BLaER1 (cell line): ENCODE measurements at regions not wholly inside any gene's neighbourhood (a gene's known extent, or its start where the extent isn't known, plus 50 kb on each side); places are given as distances from the start of the nearest gene placed in this dataset.

Experiments
- H3K27ac ChIP-seq: shearing (Covaris generic); formaldehyde crosslinking; 2 replicates; pipeline ENCODE4 v1.8.1; 2022
- H3K27me3 ChIP-seq: shearing (Covaris generic); formaldehyde crosslinking; 2 replicates; pipeline ENCODE4 v1.8.1; 2022
- H3K36me3 ChIP-seq: shearing (Covaris generic); formaldehyde crosslinking; 2 replicates; pipeline ENCODE4 v1.8.1; 2022
- H3K4me1 ChIP-seq: shearing (Covaris generic); formaldehyde crosslinking; 2 replicates; pipeline ENCODE4 v1.8.1; 2022
- H3K4me2 ChIP-seq: shearing (Covaris generic); formaldehyde crosslinking; 2 replicates; pipeline ENCODE4 v1.8.1; 2022
- H3K4me3 ChIP-seq: shearing (Covaris generic); formaldehyde crosslinking; 2 replicates; pipeline ENCODE4 v1.8.1; 2022
- H3K9ac ChIP-seq: shearing (Covaris generic); formaldehyde crosslinking; 2 replicates; pipeline ENCODE4 v1.8.1; 2022
- H3K9me3 ChIP-seq: shearing (Covaris generic); formaldehyde crosslinking; 2 replicates; pipeline ENCODE4 v1.8.1; 2022
- H4K20me1 ChIP-seq: shearing (Covaris generic); formaldehyde crosslinking; 2 replicates; pipeline ENCODE4 v1.8.1; 2022
- Cebpa-rat ChIP-seq: shearing (Covaris generic); IDR thresholded peaks from 2 replicates; pipeline ENCODE4 v1.8.1; 2022

DNA sequence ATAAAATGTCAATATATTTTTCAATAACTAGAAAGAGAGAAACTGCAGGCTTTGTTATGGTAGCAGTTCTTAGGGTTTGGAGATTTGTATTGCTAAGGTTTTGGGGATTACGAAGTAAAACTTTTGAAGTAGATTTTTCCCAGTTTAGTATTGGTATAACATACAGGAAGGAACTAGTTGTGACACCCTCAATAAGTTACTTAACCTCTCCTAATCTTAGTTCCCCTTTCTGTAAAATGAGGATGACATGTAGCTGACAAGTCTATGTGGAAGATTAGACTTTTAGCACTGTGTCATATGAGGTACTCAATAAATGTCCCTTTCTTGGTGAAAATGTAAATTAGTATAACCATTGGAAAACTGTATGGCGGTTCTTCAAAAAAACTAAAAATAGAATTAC, 73.4 kb upstream of the ATG10 start:
- H3K27ac ChIP-seq: no peak overlapping the region
- no peak overlapping the region for H3K4me3 ChIP-seq

DNA sequence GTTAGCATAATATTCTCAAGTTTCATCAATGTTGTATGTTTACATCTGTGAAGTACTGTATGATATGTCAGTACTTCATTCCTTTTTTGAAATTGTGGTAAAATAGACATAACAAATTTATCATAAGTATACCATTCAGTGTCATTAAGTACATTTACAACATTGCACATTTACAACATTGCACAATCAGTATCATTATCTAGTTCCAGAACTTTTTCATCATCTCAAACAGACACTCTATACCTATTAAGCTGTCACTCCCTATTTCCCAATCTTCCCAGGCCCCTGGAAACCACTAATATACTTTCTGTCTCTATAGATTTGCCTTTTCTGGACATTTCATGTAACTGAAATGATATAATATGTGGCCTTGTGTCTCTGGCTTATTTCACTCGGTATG, 75.1 kb upstream of the ATG10 start:
- H3K4me1 ChIP-seq: no peaks in the 10 kb centered on the region
- no peak overlapping the region for H3K9ac ChIP-seq
- H3K27me3 ChIP-seq: no peaks in the 10 kb centered on the region
- no peak overlapping the region for H3K4me3 ChIP-seq
- peaks cover 15% of the 10 kb centered on the region for H3K9me3 ChIP-seq
- no peak overlapping the region for H3K4me2 ChIP-seq
- no peak overlapping the region for H3K27ac ChIP-seq
- TF ChIP-seq Cebpa-rat: no peak
- H3K36me3 ChIP-seq: no peaks in the 10 kb centered on the region
- no peaks in the 10 kb centered on the region for H4K20me1 ChIP-seq

More for the DNA sequence above, 73.4 kb upstream of the ATG10 start:
- no peak for TF ChIP-seq Cebpa-rat
- H4K20me1 ChIP-seq: no peaks in the 10 kb centered on the region
- H3K9me3 ChIP-seq: peaks cover 10% of the 10 kb centered on the region
- H3K4me1 ChIP-seq: no peaks in the 10 kb centered on the region
- H3K36me3 ChIP-seq: no peaks in the 10 kb centered on the region
- H3K9ac ChIP-seq: no peak overlapping the region
- no peak overlapping the region for H3K4me2 ChIP-seq
- H3K27me3 ChIP-seq: no peaks in the 10 kb centered on the region

DNA sequence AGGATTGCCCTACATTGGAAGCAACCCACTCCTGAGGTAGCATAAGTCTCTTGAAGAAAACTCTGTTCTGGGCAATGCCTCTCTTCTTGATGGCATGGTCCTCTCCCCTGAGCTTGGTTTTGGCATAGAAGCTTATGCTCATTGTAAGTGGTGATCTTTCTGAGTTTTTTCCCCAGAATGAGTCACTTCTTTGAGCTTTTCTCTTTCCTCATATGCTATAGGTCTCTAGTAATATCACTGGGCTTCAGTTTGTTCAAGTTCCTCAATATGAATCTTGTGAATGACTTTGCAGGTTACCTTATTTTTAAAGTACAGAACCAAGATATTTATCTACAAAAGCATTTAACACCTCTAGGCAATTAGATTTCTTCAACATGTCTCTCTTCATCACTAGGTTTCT, 76.5 kb upstream of the ATG10 start:
- Histone ChIP-seq H3K4me2 (no peak overlapping the region), H3K27me3 (no peaks in the 10 kb centered on the region), H3K4me3 (no peak overlapping the region), H3K9me3 (peaks cover 20% of the 10 kb centered on the region), H3K9ac (no peak overlapping the region), H4K20me1 (no peaks in the 10 kb centered on the region), H3K27ac (no peak overlapping the region), H3K4me1 (no peaks in the 10 kb centered on the region), H3K36me3 (no peaks in the 10 kb centered on the region)
- no peak for TF ChIP-seq Cebpa-rat

DNA sequence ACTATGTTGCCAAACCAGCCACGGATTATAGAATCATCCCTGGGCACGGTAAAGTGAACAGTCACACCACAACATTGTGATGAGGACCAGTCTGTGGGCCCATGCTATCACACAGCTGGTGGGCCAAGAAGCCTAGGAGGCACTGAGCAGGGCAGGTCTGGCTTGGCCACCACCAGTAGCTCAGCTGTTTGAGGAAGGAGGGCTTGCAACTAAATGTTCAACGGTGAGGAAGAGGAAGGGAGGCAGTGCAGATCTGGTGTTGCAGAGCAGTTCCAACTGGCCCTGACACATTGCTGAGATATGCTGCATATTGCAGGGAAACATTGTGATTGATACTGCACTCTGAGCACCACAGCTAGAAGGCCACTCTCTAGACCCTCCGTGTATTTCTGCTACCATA, 77.9 kb upstream of the ATG10 start:
- Histone ChIP-seq H3K9me3 (peaks cover 33% of the 10 kb centered on the region), H3K4me2 (no peak overlapping the region), H4K20me1 (no peaks in the 10 kb centered on the region), H3K4me3 (no peak overlapping the region), H3K9ac (no peak overlapping the region), H3K4me1 (no peaks in the 10 kb centered on the region), H3K27ac (no peak overlapping the region), H3K36me3 (no peaks in the 10 kb centered on the region), H3K27me3 (no peaks in the 10 kb centered on the region)
- no peak for TF ChIP-seq Cebpa-rat

DNA sequence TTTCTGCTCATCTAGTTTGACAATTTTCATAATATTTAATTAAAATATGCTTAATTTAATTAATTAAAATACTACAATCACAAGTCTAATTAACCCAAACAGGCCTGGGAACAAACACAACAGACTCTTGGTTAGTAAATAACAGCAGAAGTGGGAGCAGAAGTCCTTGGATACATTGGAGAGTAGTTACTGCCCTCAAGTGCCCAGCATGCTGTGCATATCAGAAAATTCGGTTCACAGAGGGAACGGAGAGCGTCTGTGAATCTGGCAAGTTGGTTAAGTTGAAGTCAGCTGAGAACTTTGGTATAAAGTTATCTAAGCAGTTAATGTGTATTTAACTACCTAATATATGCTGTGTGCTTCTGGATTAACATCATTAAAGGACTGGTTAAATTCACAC, 87.0 kb upstream of the ATG10 start:
- Histone ChIP-seq H3K4me2 (no peak overlapping the region), H3K27ac (no peak overlapping the region), H3K27me3 (no peaks in the 10 kb centered on the region), H3K9ac (no peak overlapping the region), H3K4me1 (no peaks in the 10 kb centered on the region), H3K36me3 (no peaks in the 10 kb centered on the region), H4K20me1 (no peaks in the 10 kb centered on the region), H3K4me3 (no peak overlapping the region), H3K9me3 (peaks cover 8% of the 10 kb centered on the region; the same call in 1 of the 2 replicates)
- no peak for TF ChIP-seq Cebpa-rat

DNA sequence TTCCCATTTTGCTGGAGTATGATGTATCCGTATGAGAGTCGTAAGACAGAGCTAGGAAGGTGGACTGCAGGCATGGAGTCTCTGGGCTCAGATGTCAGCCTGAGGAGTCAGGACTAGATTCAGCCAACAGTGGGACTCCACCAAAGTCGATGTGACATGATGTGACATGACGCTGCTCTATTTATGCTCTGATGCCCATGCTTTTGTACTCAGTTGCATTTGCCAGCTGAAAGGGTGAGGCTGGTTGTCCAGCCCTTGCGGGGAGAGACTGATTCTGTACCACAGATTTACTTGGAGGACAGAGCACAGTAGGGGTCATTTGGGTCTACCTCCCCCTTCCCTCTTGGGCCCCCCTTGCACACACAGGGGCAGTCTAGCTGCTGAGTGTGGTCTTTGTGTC, 88.5 kb upstream of the ATG10 start:
- Histone ChIP-seq H3K4me2 (no peak overlapping the region), H4K20me1 (no peaks in the 10 kb centered on the region), H3K4me3 (no peak overlapping the region), H3K27me3 (no peaks in the 10 kb centered on the region), H3K9me3 (no peaks in the 10 kb centered on the region), H3K36me3 (no peaks in the 10 kb centered on the region), H3K4me1 (no peaks in the 10 kb centered on the region), H3K27ac (no peak overlapping the region), H3K9ac (no peak overlapping the region)
- TF ChIP-seq Cebpa-rat: no peak

DNA sequence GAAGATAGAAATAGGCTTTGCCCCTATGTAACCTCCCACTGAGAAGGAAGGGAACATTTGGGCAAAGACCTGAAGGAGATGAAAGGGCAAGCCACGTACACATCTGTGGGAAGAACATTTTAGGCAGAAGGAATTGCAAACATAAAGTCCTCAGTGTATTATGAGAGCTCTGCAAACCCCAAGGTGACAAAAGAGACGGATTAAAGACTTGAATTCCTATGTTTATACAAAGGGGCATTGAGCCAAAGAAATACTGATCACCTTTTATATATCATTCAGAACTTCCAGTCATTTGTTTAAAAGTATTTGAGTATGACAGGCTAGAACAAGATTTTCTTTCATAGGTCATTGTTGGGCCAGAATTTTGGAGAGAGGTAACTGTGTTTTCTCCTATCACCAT, 90.2 kb upstream of the ATG10 start:
- Histone ChIP-seq H3K9me3 (no peaks in the 10 kb centered on the region), H3K27ac (no peak overlapping the region), H3K4me1 (no peaks in the 10 kb centered on the region), H3K36me3 (no peaks in the 10 kb centered on the region), H3K4me3 (no peak overlapping the region), H3K4me2 (no peak overlapping the region), H3K27me3 (no peaks in the 10 kb centered on the region), H4K20me1 (no peaks in the 10 kb centered on the region), H3K9ac (no peak overlapping the region)
- no peak for TF ChIP-seq Cebpa-rat

DNA sequence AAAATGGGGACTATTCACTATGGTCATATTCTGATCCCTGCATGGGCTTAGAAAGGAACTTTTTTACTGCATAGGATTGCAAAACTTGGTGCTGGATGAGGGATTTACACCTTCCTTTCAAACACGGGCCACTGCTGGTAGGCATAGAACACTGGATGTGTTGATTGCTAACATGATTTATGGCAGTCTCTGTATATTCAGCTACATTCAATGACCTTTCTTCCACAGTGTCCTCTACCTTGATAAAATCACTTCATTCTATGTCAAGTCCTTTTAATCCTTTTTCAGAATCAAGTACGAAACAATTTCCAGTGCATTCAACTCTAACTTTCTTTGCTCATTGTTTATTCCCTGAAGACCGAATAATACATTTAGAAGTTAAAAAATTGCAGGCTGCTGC, 91.9 kb upstream of the ATG10 start:
- no peaks in the 10 kb centered on the region for H3K4me1 ChIP-seq
- H3K27me3 ChIP-seq: no peaks in the 10 kb centered on the region
- TF ChIP-seq Cebpa-rat: no peak
- H3K9ac ChIP-seq: no peak overlapping the region
- H3K4me3 ChIP-seq: no peak overlapping the region
- no peak overlapping the region for H3K4me2 ChIP-seq
- H3K27ac ChIP-seq: no peak overlapping the region
- H4K20me1 ChIP-seq: no peaks in the 10 kb centered on the region
- no peaks in the 10 kb centered on the region for H3K36me3 ChIP-seq
- H3K9me3 ChIP-seq: no peaks in the 10 kb centered on the region

DNA sequence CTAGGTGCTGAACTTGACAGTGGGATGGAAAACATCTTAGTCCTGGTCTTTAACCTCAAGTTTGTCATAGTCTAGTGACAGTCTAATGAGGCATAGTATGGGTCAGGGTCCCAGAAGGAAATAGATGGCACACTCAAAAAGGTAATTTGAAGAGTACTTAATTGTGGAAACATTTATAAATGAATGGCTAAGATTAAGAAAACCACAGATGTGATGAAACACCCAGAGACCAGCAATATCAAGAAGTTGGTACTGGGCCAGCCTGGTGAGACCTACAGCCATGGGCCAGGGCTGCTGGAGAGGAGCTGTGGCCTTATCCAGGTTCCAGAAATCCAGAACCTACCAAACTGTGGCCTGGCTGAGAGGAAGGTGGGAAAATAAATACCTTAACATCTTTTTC, 93.5 kb upstream of the ATG10 start:
- no peaks in the 10 kb centered on the region for H3K36me3 ChIP-seq
- no peaks in the 10 kb centered on the region for H3K4me1 ChIP-seq
- no peak overlapping the region for H3K27ac ChIP-seq
- no peaks in the 10 kb centered on the region for H3K27me3 ChIP-seq
- H4K20me1 ChIP-seq: no peaks in the 10 kb centered on the region
- H3K4me2 ChIP-seq: no peak overlapping the region
- H3K9ac ChIP-seq: no peak overlapping the region
- H3K4me3 ChIP-seq: no peak overlapping the region
- H3K9me3 ChIP-seq: no peaks in the 10 kb centered on the region
- TF ChIP-seq Cebpa-rat: no peak

DNA sequence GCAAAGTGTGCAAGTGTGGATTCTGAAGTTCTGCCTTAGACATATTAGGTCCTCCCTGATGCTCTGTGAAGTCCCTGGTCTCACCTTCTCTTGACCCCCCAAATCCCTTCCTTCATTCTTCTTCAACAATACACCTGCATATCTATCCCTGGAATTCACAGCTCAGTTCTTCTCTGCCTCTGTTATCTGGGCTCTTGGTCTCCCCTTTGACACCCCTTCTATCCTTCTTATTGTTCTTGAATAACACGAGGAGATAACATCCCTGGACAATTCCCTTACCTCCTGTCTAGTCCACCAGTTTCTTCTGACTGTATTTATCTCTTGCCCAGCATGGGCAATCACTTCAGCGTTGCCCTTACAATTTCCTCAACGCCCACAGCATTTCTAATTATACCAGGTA, 104.8 kb upstream of the ATG10 start:
- H3K27ac ChIP-seq: no peak overlapping the region
- H3K9me3 ChIP-seq: no peaks in the 10 kb centered on the region
- H4K20me1 ChIP-seq: no peaks in the 10 kb centered on the region
- H3K36me3 ChIP-seq: no peaks in the 10 kb centered on the region
- H3K4me3 ChIP-seq: no peak overlapping the region
- no peaks in the 10 kb centered on the region for H3K27me3 ChIP-seq
- H3K4me1 ChIP-seq: no peaks in the 10 kb centered on the region
- H3K9ac ChIP-seq: no peak overlapping the region
- no peak overlapping the region for H3K4me2 ChIP-seq
- no peak for TF ChIP-seq Cebpa-rat

DNA sequence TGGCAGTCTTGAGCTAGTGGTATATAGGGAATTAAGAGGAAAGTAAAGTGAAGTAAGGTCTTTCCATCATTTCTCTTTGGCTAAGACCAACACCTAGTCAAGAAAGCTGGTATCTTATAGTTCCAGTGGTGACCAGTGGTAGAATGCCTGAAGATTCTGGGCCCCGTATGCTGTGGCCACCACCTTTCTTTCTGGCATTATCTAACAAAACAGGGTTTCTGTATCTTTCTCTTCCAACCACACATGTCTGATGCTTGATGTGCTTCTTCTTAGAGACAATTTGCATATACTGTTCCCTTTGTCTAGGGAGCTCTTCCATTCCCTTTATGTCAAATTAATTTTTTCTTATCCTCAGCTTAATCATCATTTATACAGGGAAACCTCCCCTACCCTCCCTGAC, 109.9 kb upstream of the SSBP2 start:
- Histone ChIP-seq H3K4me3 (no peak overlapping the region), H3K4me2 (no peak overlapping the region), H3K9me3 (no peaks in the 10 kb centered on the region), H3K9ac (no peak overlapping the region), H3K27me3 (no peaks in the 10 kb centered on the region), H3K27ac (no peak overlapping the region), H3K4me1 (peaks cover 11% of the 10 kb centered on the region), H4K20me1 (no peaks in the 10 kb centered on the region), H3K36me3 (no peaks in the 10 kb centered on the region)
- no peak for TF ChIP-seq Cebpa-rat
